ENCODE measurements at regions not wholly inside any gene's neighbourhood (a gene's known extent, or its start where the extent isn't known, plus 50 kb on each side); places are given as distances from the start of the nearest gene placed in this dataset.
"Not testable (repeated sequence)": the region's sequence is repeated elsewhere in the genome, so short reads cannot be mapped to it uniquely, and the experiment has no call there.

DNA sequence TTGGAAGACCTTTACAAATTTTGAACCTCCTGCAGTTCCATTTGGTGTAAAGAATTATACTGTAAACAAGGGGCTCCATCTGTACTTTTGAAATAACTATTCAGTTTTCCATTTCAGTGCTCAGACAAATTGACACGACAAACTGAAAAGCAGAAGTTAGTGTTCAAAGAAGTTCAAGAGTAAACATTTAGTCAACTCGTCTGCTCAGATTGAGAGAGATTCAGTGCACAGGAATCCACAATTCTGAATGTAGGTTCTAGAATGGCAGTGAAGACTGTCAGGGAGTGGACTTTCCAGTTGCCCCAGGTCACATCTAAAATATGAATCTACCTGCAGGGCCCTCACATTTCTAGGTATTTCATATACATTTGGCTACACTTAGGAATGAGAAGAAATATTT is 322.3 kb upstream of the TCF4 start:
- no peak for DNase-seq
- intact Hi-C loops (cut with DNase I) = no loop called here
- ATAC-seq (ENCODE audit: poor library complexity) = no peak

DNA sequence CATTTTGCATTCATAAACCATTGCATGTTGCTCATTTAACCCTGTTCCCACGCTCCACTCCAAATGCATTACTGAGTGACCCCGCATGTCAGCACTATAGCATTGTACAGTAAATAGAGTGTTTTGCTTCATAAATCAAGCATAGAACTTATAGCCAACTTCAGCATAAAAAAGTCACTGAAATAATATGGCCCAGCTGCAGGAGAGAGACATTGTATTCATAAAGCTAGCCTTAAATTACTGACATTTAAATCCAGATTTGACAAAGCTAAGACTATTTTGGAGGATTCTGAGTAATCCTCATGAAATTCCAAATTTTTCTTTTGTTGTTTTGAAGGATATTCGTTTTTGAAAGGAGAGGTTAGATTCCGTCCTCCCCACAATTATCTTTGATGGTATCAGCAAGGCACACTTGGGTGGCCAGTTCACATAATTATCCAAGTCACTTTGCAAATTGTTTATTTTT is 320.9 kb upstream of the TCF4 start:
- no peak for DNase-seq
- intact Hi-C loops (cut with DNase I) = loop anchor here (2.0 kb wide), 1 partner anchor 20 kb away; no protein-coding TSS in a partner anchor

DNA sequence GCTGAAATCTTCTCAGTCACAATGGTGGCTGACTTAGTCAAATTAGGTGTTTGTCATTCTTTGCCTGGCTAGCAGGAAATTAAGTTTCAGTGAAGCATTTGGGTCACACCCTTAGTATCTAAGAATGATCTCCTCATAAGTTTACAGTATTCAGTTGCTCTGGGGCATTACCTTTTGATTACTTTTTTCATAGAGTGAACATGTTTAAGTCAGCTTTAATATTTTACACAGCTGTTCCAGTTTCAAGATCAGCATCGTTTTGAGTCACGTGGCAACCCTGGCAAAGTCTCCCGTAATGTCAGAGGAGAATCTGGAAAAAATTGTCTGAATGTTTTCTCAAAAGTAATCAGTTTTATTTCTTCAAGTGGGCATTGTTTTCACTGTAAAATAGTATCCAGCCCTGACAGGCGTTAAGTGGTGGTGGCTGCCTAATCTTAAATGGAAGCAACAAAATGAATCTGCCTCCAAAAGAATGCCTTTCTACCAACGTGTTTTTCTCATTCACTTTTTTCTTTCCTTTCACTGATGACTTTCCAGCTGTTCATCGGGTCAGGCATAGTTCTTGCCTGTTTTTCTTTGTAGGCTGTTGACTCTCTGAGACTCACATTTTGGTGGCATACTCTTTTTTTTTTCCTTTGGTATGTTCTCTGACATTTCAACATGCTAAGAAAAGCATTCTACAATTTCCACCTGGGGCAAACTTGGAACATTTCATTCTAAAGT is 319.6 kb upstream of the TCF4 start:
- intact Hi-C loops (cut with DNase I) = loop anchor here (2.0 kb wide), 1 partner anchor 21 kb away; no protein-coding TSS in a partner anchor
- DNase-seq (peak; percentile 49), ATAC-seq (ENCODE audit: poor library complexity) (peak; percentile 31)

More for the DNA sequence above, 320.9 kb upstream of the TCF4 start:
- ATAC-seq (ENCODE audit: poor library complexity) = no peak

DNA sequence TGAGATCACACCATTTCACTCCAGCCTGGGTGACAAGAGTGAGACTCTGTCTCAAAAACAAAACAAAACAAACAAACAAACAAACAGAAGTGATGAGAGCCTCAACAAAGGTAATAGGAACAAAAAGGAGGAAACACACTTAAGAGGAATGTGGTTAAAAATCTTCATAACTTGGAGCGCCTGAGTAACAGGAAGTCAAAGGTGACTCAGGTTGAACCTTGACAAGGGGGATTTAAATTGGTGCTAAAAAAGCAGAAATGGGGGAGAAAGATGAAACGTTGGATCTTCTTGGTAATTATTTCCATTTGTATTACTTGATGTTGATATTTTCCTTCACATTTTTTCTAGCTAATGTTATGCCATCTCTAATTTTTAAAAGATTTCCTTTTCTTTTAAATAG is 318.5 kb upstream of the TCF4 start:
- ATAC-seq (ENCODE audit: poor library complexity) (no peak), DNase-seq (no peak)
- intact Hi-C loops (cut with DNase I) = no loop called here

DNA sequence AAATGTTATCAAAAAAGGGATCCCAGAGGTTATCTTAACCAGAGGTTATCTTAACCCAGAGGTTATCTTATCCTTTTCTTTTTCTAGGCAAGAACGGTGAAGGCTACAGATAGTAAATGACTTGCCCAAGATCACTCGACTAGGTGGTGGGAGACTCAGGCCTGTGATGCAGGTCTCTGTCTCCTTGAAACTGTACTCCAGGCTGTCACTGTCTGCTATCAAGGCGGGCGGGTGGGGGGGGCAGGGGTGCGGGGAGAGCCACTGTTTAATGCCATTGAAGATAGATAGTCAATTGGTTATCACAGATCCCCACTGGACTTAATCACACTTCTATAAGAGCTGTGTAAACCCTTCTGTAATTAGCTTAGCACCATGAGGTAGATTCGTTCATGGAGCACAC is 315.9 kb upstream of the TCF4 start:
- DNase-seq (no peak), ATAC-seq (ENCODE audit: poor library complexity) (no peak)

DNA sequence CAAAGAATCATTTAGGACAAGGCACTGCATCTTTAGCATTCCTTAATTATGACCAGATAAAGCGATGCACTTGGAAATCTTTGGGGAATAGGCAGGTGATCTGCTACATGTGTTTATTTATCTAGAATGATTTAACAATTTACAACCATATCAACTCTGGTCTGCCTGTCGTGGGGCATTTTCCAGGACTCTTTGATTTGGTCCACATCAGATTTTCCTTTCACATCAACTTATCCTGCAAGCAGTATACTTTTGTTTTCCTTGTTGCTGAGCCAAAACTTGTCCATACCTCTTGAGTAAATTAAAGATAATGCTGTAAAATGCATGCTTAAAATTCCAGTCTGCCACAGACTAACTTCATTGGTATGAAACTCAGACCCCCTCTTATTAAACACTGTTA is 312.4 kb upstream of the TCF4 start:
- DNase-seq = no peak
- intact Hi-C loops (cut with DNase I) = no loop called here
- ATAC-seq (ENCODE audit: poor library complexity) = no peak

More for the DNA sequence above, 315.9 kb upstream of the TCF4 start:
- intact Hi-C loops (cut with DNase I) = no loop called here

DNA sequence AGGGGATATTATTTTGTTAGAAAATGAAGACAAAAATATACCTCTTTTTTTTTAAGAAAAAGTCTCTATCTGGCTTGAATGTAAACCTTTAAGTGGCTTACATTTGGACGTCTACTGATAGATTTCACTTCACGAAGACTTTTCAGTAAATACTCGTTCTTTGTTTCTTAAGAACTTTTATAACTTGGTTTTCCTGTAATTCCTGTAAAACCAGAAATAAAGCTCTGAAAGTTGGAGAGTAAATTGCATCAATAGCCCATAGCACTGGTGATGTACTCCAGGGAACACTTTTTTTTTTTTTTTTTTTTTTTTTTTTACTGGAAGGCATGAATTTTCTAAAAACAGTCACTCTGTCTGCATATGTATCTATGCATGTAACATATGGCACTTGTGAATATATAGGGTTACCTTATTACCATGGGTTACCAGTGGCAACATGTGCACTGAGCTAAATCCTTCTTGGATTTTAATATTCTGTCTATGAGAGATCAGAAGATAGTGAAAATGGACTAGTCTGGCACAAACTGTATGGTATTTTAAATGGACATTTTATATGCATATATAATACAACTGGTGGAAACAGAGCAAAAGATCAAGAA is 309.2 kb upstream of the TCF4 start:
- DNase-seq (no peak), ATAC-seq (ENCODE audit: poor library complexity) (no peak)
- intact Hi-C loops (cut with DNase I) = no loop called here

DNA sequence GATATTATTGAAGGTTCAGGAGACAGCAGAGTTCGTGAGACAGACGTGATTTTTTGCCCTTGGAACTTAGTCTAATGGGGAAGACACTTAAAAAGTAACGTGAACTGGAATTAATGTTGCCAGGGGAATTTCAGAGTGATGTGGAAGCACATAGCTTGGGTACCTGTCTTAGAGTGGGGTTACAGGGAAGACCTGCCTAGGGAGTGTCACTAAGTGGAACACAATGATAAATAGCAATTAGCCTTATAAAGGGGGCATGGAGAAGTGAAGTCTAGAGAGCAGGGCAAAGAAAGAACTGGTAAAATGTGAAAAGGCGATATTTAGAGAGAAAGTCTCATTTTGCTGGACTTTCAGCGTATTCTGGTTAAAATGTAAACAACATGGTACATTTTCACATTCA is 306.0 kb upstream of the TCF4 start:
- intact Hi-C loops (cut with DNase I) = no loop called here
- ATAC-seq (ENCODE audit: poor library complexity) = no peak
- DNase-seq = no peak

DNA sequence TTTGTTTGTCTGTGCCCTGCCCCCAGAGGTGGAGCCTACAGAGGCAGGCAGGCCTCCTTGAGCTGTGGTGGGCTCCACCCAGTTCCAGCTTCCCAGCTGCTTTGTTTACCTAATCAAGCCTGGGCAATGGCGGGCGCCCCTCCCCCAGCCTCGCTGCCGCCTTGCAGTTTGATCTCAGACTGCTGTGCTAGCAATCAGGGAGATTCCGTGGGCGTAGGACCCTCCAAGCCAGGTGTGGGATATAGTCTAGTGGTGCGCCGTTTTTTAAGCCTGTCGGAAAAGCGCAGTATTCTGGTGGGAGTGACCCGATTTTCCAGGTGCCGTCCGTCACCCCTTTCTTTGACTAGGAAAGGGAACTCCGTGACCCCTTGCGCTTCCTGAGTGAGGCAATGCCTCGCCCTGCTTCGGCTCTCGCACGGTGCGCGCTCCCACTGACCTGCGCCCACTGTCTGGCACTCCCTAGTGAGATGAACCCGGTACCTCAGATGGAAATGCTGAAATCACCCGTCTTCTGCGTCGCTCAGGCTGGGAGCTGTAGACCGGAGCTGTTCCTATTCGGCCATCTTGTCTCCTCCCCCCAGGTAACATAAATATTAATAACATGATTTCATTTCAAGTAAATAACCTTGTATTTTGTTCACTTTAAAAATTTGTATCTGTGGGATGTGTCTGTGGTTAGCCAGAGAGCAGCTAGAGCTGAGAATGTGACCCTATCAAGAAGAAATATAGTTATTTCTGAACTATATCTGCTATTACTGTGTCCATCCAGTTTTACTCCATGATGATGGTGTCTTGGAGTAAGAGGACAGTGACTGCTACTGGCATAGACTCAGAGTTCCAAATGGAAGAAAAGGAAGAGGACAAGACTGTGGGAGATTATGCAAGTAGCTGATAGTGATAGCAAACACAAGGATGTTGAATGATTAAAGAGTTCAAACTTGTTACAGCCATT is 305.1 kb upstream of the TCF4 start:
- intact Hi-C loops (cut with DNase I); ATAC-seq (ENCODE audit: poor library complexity); DNase-seq: not testable (repeated sequence)

DNA sequence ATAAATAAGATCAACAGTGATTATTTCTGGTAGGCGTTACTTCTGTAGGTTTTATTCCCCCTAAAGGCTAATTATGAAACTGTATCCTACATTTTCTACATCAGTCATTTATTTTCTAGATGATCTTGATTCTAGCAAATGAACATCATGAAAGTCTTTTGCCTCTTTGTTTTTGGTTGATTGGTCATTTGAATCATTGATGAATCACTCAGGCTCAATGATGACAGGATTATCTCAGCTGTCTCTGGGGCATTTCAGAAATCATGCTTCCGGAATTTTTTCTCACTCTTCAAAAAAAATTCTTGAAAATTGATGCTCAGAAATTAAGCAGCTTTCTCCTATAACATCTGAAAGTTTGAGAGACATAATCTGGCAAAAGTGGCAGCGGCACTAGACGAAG is 298.9 kb upstream of the TCF4 start:
- intact Hi-C loops (cut with DNase I) = no loop called here
- DNase-seq (no peak), ATAC-seq (ENCODE audit: poor library complexity) (no peak)

DNA sequence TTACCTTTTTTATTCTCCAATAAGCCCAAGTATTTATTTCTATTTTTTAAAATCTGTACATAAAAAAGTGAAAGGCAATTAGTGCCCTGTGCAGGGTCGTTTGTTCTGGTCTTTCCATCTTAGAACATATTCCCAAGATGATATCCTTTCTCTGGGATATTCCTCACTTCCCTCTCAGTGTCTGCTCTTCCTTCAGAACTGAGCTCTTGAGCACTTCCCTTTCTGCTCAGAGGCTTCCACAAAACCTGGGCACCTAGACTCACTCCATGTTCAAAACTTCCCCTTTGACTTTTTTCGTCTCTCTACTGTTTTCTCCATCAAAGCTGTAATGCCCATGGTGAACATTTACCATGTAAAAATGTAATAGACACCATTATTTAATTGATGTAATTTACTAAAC is 296.5 kb upstream of the TCF4 start:
- intact Hi-C loops (cut with DNase I) = no loop called here
- no peak for DNase-seq
- ATAC-seq (ENCODE audit: poor library complexity) = no peak

DNA sequence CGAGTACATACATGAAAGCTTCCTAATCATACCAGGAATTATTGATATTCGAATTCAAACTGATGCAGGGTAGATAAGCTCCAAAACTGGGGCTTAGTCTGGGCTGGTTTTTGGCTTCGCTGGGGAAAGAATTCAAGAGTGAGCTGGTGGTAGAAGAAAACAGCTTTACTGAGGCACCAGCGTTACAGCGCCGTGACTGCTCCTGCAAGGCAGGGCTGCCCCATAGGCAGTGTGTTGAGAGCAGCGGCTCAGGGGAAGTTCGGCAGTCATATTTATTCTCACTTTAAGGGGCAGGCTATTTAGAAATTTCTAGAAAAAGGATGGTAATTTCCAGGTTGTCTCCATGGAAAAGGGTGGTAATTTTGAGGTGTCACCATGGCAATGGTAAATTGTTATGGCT is 292.6 kb upstream of the TCF4 start:
- DNase-seq = no peak
- intact Hi-C loops (cut with DNase I) = no loop called here
- no peak for ATAC-seq (ENCODE audit: poor library complexity)

DNA sequence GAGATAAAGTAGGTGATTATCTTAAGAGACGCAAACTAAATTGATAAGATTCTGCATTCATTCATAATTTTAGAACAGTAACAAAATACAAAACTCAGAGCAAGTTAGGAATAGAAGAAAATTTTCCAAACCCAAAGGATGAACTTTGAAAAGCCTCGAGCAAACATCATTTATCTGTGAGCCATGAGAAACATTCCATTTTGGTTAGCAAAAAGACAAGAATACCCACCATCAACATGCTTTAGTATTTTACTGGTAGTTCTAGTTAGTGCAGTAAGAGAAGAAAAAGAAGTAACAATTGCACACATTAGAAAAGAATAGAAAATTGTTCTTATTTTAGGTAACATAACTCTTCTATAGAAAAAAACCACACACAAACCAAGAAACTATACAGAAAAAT is 291.3 kb upstream of the TCF4 start:
- intact Hi-C loops (cut with DNase I) = no loop called here
- ATAC-seq (ENCODE audit: poor library complexity) = no peak
- DNase-seq = no peak

DNA sequence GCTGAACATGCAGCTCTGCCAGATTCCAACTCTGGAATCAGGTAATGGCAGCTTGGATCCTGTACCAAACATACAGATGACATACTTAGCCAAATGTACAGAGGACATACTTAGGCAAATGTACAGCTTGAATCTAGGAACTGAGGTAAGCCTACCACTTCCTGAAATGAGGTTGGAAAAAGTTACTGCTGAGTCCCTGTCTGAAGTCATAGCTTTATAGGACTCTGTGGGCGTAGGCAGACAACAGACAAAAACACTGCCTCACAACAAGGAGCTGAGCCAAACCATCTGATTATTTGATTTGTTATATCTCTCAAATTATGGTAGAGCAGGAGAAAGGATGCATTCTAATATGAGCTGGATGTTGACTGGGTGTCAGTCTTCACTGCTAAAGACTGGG is 290.2 kb upstream of the TCF4 start:
- no peak for DNase-seq
- ATAC-seq (ENCODE audit: poor library complexity) = no peak
- intact Hi-C loops (cut with DNase I) = no loop called here

DNA sequence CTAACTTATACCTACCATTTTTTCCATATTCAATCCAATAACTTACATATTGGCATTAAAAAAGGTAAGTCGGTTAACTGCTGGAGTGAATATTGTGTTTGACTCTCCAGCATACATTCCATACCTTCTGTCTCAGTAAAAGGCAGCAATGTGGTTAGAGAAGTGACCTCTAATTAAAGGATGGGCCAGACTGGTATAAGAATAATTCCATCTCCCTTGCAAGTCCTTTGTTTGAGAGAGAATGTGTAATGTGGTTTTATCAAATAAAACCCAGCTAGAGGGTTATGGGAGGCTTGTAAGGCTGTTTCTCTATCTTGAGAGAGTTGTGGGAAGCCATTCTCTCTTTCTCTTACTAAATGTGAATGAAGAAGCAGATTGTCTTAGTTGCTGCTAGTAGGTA is 289.3 kb upstream of the TCF4 start:
- ATAC-seq (ENCODE audit: poor library complexity) = no peak
- intact Hi-C loops (cut with DNase I) = no loop called here
- no peak for DNase-seq

DNA sequence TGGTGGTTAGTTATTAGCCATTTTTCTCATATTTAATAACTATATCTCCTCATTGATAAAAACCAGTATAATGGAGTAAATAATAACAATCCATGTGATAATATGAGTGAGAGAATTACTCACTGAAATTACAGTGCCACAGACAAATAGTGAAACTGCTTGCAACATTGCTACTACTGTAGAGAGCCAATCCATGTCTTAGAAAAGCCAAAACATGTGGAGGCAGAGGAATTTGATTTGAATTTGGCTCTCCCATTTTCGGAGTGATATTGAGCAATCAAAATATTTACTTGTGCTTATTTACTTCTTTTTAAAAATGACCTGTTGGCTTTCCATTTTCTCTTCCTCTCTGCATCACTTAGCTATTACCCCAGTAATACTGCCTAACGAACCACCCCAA is 288.3 kb upstream of the TCF4 start:
- intact Hi-C loops (cut with DNase I) = no loop called here
- DNase-seq = no peak
- no peak for ATAC-seq (ENCODE audit: poor library complexity)

DNA sequence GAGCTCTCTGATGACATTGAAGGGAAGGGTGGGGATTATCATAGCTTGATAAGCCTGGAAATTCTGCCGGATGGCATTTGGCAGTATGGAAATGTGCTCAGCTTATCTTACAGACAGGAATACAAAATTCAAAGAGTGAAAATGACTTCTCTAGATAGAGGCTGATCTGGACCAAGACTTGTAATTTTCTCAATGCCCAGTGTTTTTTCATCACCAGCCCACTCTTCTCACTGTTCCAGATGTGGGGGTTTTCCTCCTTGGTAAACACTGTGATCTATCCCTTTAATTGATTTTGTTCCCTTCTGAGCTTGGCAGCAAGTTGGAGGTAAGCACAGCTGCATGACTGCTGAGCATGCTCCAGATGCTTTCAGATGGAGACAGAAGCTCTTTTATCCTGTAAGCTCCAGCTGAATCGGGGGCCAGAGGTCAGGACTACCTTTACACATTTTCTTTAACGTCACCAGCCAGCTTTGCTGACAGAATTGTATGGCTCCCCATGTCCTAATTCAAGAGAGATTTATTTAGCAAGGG is 287.4 kb upstream of the TCF4 start:
- intact Hi-C loops (cut with DNase I) = no loop called here
- peak; percentile 31 for ATAC-seq (ENCODE audit: poor library complexity)

DNA sequence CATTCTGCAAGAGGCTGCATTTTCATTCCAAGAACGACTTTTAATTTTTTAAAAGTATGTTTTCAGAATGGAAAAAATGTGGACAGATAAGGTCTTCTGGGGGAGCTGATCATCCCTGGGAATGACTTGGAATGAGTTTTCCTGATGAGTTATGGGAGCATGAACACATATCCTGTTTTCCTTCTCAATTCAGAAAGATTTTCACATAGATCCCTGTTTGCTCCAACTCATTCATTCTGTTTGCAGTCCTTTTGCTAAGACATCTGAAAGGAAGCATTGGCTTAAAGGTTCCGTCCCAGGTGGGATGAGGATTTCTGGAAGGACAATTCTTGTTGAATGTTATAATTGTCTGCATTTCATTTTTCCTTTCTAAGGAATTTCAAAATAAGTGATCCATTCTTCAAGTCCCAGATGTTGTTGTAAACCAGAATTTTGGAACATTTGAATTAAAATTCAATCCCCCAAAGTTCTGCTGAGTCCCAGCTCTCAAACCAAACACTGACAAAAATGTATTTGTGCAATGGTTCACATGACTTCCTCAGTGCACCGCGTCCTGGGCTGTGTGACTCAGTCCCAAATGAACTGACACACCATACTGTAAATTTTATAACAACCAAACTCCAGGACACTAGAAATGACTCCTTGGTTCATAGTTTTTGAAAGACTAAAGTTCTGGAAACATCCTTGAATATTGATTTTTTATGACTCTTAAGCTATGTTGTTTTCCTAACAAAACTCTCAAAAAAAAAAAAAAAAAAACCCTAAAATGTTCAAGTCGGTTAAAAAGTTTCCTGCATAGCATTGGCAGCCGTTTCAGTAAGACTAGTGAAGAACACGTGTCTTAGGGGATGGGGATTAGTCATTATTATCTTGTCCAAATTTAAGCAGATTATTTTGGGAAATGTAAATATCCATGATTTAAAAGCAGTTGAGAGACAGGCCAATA is 281.8 kb upstream of the TCF4 start:
- ATAC-seq (ENCODE audit: poor library complexity) = peak; percentile 84
- peak; percentile 45 for DNase-seq
- intact Hi-C loops (cut with DNase I) = loop anchor here (10.0 kb wide), 1 partner anchor 705 kb away; no protein-coding TSS in a partner anchor

More for the DNA sequence above, 287.4 kb upstream of the TCF4 start:
- DNase-seq = no peak
